Sigmoid colon (tissue), 3 donors: ENCODE measurements at regions not wholly inside any gene's neighbourhood (a gene's known extent, or its start where the extent isn't known, plus 50 kb on each side); places are given as distances from the start of the nearest gene placed in this dataset.

Experiments used
- POLR2A ChIP-seq, 2 donors: fragments of 450-650 bp; IDR thresholded peaks; one replicate each; pipeline ENCODE4 v1.6.1; 2016; ENCODE audit warnings: antibody characterized with exemption in 2 of 2, mild to moderate bottlenecking in 2 of 2, moderate library complexity in 2 of 2
- TF ChIP-seq, protein P1 (sequence below), 4 experiments: fragments of 450-650 bp in 3 of 4; fragments of 200-600 bp in 1 of 4; IDR thresholded peaks; one replicate each; pipeline ENCODE4 v1.5.1; 2016 to 2019; ENCODE audit warnings: antibody characterized with exemption in 4 of 4, mild to moderate bottlenecking in 3 of 4, moderate library complexity in 2 of 4

DNA sequence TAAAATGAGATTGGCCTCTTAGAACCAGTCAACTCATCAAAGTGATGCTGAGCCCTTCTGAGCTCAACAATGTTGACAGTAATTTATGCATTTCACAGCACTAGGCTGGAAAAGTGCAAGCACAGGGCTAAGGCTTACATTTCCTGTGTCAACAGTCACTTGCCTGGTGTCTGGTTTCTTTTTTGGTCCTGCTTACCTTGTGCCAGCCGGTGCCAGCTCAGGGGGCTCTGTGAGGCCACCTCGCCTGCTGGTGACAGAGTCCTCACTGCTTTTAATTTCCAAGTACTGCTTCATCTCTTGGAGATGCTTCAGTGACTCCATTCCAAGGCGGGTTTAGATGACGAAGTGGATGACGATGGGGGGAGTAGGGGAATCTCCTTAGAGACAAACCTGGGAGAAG is 53.1 kb upstream of the KCNA1 start:
- TF ChIP-seq, protein P1, sequence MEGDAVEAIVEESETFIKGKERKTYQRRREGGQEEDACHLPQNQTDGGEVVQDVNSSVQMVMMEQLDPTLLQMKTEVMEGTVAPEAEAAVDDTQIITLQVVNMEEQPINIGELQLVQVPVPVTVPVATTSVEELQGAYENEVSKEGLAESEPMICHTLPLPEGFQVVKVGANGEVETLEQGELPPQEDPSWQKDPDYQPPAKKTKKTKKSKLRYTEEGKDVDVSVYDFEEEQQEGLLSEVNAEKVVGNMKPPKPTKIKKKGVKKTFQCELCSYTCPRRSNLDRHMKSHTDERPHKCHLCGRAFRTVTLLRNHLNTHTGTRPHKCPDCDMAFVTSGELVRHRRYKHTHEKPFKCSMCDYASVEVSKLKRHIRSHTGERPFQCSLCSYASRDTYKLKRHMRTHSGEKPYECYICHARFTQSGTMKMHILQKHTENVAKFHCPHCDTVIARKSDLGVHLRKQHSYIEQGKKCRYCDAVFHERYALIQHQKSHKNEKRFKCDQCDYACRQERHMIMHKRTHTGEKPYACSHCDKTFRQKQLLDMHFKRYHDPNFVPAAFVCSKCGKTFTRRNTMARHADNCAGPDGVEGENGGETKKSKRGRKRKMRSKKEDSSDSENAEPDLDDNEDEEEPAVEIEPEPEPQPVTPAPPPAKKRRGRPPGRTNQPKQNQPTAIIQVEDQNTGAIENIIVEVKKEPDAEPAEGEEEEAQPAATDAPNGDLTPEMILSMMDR (IDR thresholded peaks at IDR 0.05) = no peak
- TF ChIP-seq POLR2A (IDR thresholded peaks at IDR 0.05) = no peak
